ENCODE measurements at regions not wholly inside any gene's neighbourhood (a gene's known extent, or its start where the extent isn't known, plus 50 kb on each side); places are given as distances from the start of the nearest gene placed in this dataset.

- DNase-seq: no peak
Observed at GRCh38 chr5:124841829-124842712, 95.6 kb upstream of the ZNF608 start.

- DNase-seq: no peak
Observed at GRCh38 chr5:124842725-124843595, 96.5 kb upstream of the ZNF608 start.

- DNase-seq: no peak
Observed at GRCh38 chr5:124843596-124843899, 97.1 kb upstream of the ZNF608 start.

- no peak for DNase-seq
Observed at GRCh38 chr5:124844371-124844920, 98.0 kb upstream of the ZNF608 start.

GRCh38 chr5:124847907-124848306, 101.5 kb upstream of the ZNF608 start:
- no peak for DNase-seq

- DNase-seq: no peak
Observed at GRCh38 chr5:124849774-124850173, 103.3 kb upstream of the ZNF608 start.

- DNase-seq: no peak
Observed at GRCh38 chr5:124856726-124857125, 110.3 kb upstream of the ZNF608 start.

- no peak for DNase-seq
Observed at GRCh38 chr5:124858612-124859011, 112.2 kb upstream of the ZNF608 start.

- no peak for DNase-seq
Observed at GRCh38 chr5:124859027-124859426, 112.6 kb upstream of the ZNF608 start.

- no peak for DNase-seq
Observed at GRCh38 chr5:124859556-124860290, 113.3 kb upstream of the ZNF608 start.

GRCh38 chr5:124860291-124860655, 113.8 kb upstream of the ZNF608 start:
- no peak for DNase-seq

- no peak for DNase-seq
Observed at GRCh38 chr5:124865066-124865465, 118.6 kb upstream of the ZNF608 start.

GRCh38 chr5:124865603-124866354, 119.3 kb upstream of the ZNF608 start:
- DNase-seq: peak; percentile 25

- no peak for DNase-seq
Observed at GRCh38 chr5:124866355-124867136, 120.1 kb upstream of the ZNF608 start.

GRCh38 chr5:124867137-124867704, 120.8 kb upstream of the ZNF608 start:
- no peak for DNase-seq

- DNase-seq: no peak
Observed at GRCh38 chr5:124868676-124869075, 122.2 kb upstream of the ZNF608 start.

- peak; percentile 24 for DNase-seq
Observed at GRCh38 chr5:124869426-124870033, 123.1 kb upstream of the ZNF608 start.

- no peak for DNase-seq
Observed at GRCh38 chr5:124870070-124870469, 123.6 kb upstream of the ZNF608 start.

GRCh38 chr5:124871303-124871702, 124.9 kb upstream of the ZNF608 start:
- DNase-seq: peak; percentile 33

GRCh38 chr5:124872086-124872485, 125.6 kb upstream of the ZNF608 start:
- no peak for DNase-seq
